A549 (cell line): ENCODE measurements at regions not wholly inside any gene's neighbourhood (a gene's known extent, or its start where the extent isn't known, plus 50 kb on each side); places are given as distances from the start of the nearest gene placed in this dataset.

ENCODE experiments used
- ATAC-seq, 2 experiments: fragments of 200-7000 bp in 1 of 2; fragments of >200 bp in 1 of 2; cut with Nextera tagmentation in 1 of 2; cut with Tn5 transposase in 1 of 2; 3 replicates each; pipeline versions ENCODE4 v1.8.0 to v1.9.1; 2018 to 2020; ENCODE audit warnings: mild to moderate bottlenecking in 1 of 2, moderate library complexity in 1 of 2
- CTCF ChIA-PET: fragments of 300-600 bp; sonication (Branson Sonifier 250); formaldehyde crosslinking; extraction: SDS; loops from one replicate; lab custom pipeline; 2021; ENCODE audit warnings: antibody characterized with exemption, inconsistent platforms; lab: Yijun Ruan, JAX
- POLR2A ChIA-PET: fragments of 350-600 bp; formaldehyde crosslinking; extraction: SDS; loops from one replicate; lab custom pipeline; 2021; ENCODE audit warnings: antibody characterized with exemption, inconsistent platforms; lab: Yijun Ruan, JAX
- DNase-seq, 2 experiments: peaks; one replicate each; pipeline versions ENCODE4 v3.0.0 to v3.0.0-alpha.2; 2011 to 2016; ENCODE audit warnings: low read depth in 1 of 2, low spot score in 1 of 2
- FAIRE-seq: peaks from 2 replicates; lab custom pipeline; 2011; peaks lifted over from hg19 to GRCh38; lab: Jason Lieb, UNC
- H3K27ac ChIP-seq, 2 experiments: fragments of >200 bp; sonication (Bioruptor Twin); formaldehyde crosslinking; 3 replicates each; pipeline ENCODE4 v1.5.1; 2016 to 2017
- H3K4me1 ChIP-seq: fragments of >200 bp; sonication (Bioruptor Twin); formaldehyde crosslinking; 3 replicates; pipeline ENCODE4 v1.6.1; 2016
- H3K4me2 ChIP-seq: fragments of >200 bp; sonication (Bioruptor Twin); formaldehyde crosslinking; 3 replicates; pipeline ENCODE4 v1.6.1; 2016
- H3K4me3 ChIP-seq: fragments of >200 bp; sonication (Bioruptor Twin); formaldehyde crosslinking; 3 replicates; pipeline ENCODE4 v1.5.1; 2016
- H3K9me3 ChIP-seq: fragments of >200 bp; sonication (Bioruptor Twin); formaldehyde crosslinking; 3 replicates; pipeline ENCODE4 v1.6.1; 2016
- BHLHE40 ChIP-seq: IDR thresholded peaks from 2 replicates; pipeline ENCODE4 v1.6.1; 2012; ENCODE audit warnings: low read depth, low read length, inconsistent platforms
- CBX2 ChIP-seq: fragments of 200-600 bp; sonication (generic); IDR thresholded peaks from 2 replicates; pipeline ENCODE4 v1.6.1; 2016; ENCODE audit warnings: low read depth, mild to moderate bottlenecking, borderline replicate concordance
- CEBPB ChIP-seq, 2 experiments: fragments of >200 bp in 1 of 2; sonication (Bioruptor Twin) in 1 of 2; formaldehyde crosslinking in 1 of 2; IDR thresholded peaks; 2 replicates each; pipeline ENCODE4 v1.6.1; 2012 to 2016
- FOSL2 ChIP-seq, 2 experiments: fragments of 450-650 bp in 1 of 2; fragments of >200 bp in 1 of 2; sonication (Bioruptor Twin) in 1 of 2; formaldehyde crosslinking; IDR thresholded peaks; 2 replicates each; pipeline versions ENCODE4 v1.5.0 to v1.6.1; 2016 to 2020; ENCODE audit warnings: mild to moderate bottlenecking in 1 of 2, moderate library complexity in 1 of 2
- HEYL ChIP-seq: fragments of 250-450 bp; sonication (Bioruptor Pico); IDR thresholded peaks from 2 replicates; pipeline ENCODE4 v1.8.0; 2021; ENCODE audit warnings: mild to moderate bottlenecking, moderate library complexity
- JUN ChIP-seq, 2 experiments: fragments of >200 bp; sonication (Bioruptor Twin); formaldehyde crosslinking; IDR thresholded peaks; 2 replicates in 1 of 2; 3 replicates in 1 of 2; pipeline ENCODE4 v1.6.1; 2016 to 2017
- JUNB ChIP-seq: fragments of >200 bp; sonication (Bioruptor Twin); formaldehyde crosslinking; IDR thresholded peaks from 2 replicates; pipeline ENCODE4 v1.6.1; 2016
- KDM1A ChIP-seq: fragments of 200-600 bp; sonication (generic); IDR thresholded peaks from 2 replicates; pipeline ENCODE4 v1.6.1; 2016; ENCODE audit warnings: low read depth, mild to moderate bottlenecking
- KDM5A ChIP-seq: fragments of 200-600 bp; sonication (generic); IDR thresholded peaks from 2 replicates; pipeline ENCODE4 v1.6.1; 2016; ENCODE audit warnings: antibody characterized with exemption, mild to moderate bottlenecking
- NFE2L2 ChIP-seq: fragments of 150-350 bp; conservative IDR thresholded peaks from 2 replicates; pipeline ENCODE4 v1.6.1; 2014; ENCODE audit warnings: low read length
- NR3C1 ChIP-seq: fragments of >200 bp; sonication (Bioruptor Twin); formaldehyde crosslinking; IDR thresholded peaks from 3 replicates; pipeline ENCODE4 v1.6.1; 2017
- PHF8 ChIP-seq: fragments of 200-600 bp; sonication (generic); IDR thresholded peaks from 2 replicates; pipeline ENCODE4 v1.6.1; 2016; ENCODE audit warnings: low read depth, mild to moderate bottlenecking, antibody characterized with exemption, moderate library complexity, borderline replicate concordance
- RAD21 ChIP-seq, 2 experiments: fragments of >200 bp in 1 of 2; sonication (Bioruptor Twin) in 1 of 2; formaldehyde crosslinking in 1 of 2; IDR thresholded peaks in 1 of 2; conservative IDR thresholded peaks in 1 of 2; 2 replicates in 1 of 2; 3 replicates in 1 of 2; pipeline ENCODE4 v1.6.1; 2012 to 2018; ENCODE audit warnings: inconsistent platforms in 1 of 2
- RNF2 ChIP-seq: fragments of 200-600 bp; sonication (generic); IDR thresholded peaks from 2 replicates; pipeline ENCODE4 v1.6.1; 2016; ENCODE audit warnings: low read depth, mild to moderate bottlenecking, antibody characterized with exemption, moderate library complexity, borderline replicate concordance
- TP53 ChIP-seq: fragments of 250-450 bp; sonication (Bioruptor Pico); IDR thresholded peaks from 2 replicates; pipeline ENCODE4 v1.5.0; 2021; ENCODE audit warnings: mild to moderate bottlenecking, moderate library complexity
- ZC3H11A ChIP-seq: fragments of 450-650 bp; IDR thresholded peaks from 2 replicates; pipeline ENCODE4 v1.6.1; 2014; ENCODE audit warnings: antibody characterized with exemption, mild to moderate bottlenecking
- ZNF302 ChIP-seq: fragments of 250-450 bp; sonication (Bioruptor Pico); IDR thresholded peaks from 2 replicates; pipeline ENCODE4 v1.9.0; 2021; ENCODE audit warnings: inconsistent platforms, mild to moderate bottlenecking, moderate library complexity
- ZSCAN20 ChIP-seq: fragments of 250-450 bp; sonication (Bioruptor Pico); IDR thresholded peaks from 2 replicates; pipeline ENCODE4 v1.8.0; 2022; ENCODE audit warnings: mild to moderate bottlenecking, moderate library complexity
- WGBS: methylation state at CpG from one replicate; pipeline ENCODE4 v1.1.6; 2017; ENCODE audit errors: missing lambda C conversion rate; 5-methylcytosine and 5-hydroxymethylcytosine counted together
- TF ChIP-seq, protein P1 (sequence below): fragments of 250-450 bp; sonication (Bioruptor Pico); IDR thresholded peaks from 2 replicates; pipeline ENCODE4 v1.5.0; 2021; ENCODE audit warnings: mild to moderate bottlenecking, moderate library complexity, borderline replicate concordance
- TF ChIP-seq, protein P2 (sequence below): IDR thresholded peaks from 2 replicates; pipeline ENCODE4 v1.6.1; 2012

DNA sequence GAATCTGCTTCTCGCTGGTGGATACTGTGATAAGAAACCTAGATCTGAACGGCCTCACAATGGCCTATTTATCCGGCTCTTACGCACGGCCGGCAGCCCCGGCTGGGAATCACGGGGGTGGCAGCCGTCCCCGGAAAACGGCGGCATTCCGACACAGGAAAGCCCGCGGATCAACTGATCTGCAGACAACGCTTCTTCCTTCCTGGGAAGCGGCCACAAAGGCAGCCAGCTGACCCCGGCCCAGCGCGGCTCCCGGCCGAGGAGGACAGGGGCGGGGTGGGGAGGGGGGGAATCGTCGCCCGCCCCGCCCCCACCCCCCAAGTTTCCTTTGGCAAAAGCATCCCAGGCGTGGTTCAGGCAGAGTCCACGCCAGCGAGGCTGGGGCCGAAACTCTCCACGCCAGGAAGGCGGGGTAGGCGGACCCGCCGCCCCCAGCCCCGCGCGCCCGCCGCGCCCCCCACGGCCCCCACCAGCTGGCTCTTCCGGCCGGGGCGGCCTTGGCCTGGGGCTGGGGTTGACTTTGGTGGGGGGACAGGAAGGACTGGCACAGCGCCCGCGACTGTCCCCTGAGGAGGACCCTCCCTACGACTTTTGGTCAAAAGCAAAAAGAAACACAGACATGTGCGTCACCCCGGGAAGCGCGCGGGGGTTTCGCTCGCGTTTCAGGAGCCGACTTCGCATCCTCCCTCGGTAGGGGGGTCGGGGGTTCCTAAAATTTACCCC, 247.7 kb upstream of the ANKRD55 start:
- TF ChIP-seq NFE2L2 (no peak), JUN (IDR thresholded peaks at IDR 0.05) (0 out of 5 replicates have a peak, but pooled peaks of 1 of the 2 experiments have one; percentile 5), RAD21 (conservative IDR thresholded peaks at IDR 0.05 in 1 of 2, IDR thresholded peaks at IDR 0.05 in 1 of 2) (peak in 1 of 2 experiments; percentile 32; a peak in 2 of 5 replicates), RNF2 (peak; percentile 35; the same call in 1 of the 2 replicates)
- TF ChIP-seq, all 56 proteins: peak for 3
- under 1% methylated on average over 24 of the region's 62 CpGs for WGBS
- ATAC-seq (peak; percentile 60 to 66), DNase-seq (no peak), FAIRE-seq (no peak)
- H3K9me3 ChIP-seq: no peaks in the 10 kb centered on the region
- peaks cover 19% of the 10 kb centered on the region for H3K4me1 ChIP-seq
- H3K27ac ChIP-seq: peak overlapping the region; percentile 78 to 88
- H3K4me2 ChIP-seq: peak overlapping the region; percentile 86
- ChIA-PET POLR2A (no interaction called here), CTCF (interaction anchor here (0.8 to 3.1 kb wide), 4 partner anchors 10 to 210 kb away, joined by 3 to 8 read pairs (median 4); no protein-coding TSS in a partner anchor)
- H3K4me3 ChIP-seq: peak overlapping the region; percentile 71

DNA sequence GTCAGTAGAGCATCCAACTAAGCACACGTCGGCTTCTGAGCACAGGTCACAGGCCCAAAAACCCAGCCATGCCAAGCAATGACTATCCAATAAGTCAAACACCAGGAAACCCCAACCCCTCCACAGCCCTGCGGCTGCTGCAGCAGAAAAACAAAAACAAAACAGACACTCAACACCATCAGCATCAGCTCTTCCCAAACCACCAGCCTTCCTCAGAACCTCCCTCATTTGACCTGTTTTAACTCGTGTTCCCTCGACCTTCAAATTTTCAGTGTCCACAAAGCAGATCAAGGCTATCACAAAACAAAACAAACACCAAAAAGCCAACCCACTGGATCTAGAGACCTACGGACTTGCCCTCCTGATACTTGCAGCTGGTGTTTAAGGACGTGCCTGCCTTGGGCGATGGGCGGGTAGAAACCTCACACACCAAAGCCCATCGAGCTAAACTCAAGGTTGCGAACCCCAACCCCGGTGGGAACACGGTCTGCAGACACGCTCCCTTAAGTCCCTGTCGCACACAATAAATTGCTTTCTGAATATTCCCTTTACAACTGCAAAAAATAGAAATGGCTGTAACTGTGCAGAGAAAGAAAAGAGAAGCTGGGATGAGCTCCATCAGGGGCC, 247.1 kb upstream of the ANKRD55 start:
- TF ChIP-seq, protein P1, sequence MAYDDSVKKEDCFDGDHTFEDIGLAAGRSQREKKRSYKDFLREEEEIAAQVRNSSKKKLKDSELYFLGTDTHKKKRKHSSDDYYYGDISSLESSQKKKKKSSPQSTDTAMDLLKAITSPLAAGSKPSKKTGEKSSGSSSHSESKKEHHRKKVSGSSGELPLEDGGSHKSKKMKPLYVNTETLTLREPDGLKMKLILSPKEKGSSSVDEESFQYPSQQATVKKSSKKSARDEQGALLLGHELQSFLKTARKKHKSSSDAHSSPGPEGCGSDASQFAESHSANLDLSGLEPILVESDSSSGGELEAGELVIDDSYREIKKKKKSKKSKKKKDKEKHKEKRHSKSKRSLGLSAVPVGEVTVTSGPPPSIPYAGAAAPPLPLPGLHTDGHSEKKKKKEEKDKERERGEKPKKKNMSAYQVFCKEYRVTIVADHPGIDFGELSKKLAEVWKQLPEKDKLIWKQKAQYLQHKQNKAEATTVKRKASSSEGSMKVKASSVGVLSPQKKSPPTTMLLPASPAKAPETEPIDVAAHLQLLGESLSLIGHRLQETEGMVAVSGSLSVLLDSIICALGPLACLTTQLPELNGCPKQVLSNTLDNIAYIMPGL: no peak
- TF ChIP-seq NR3C1: no peak
- no peak for TF ChIP-seq JUNB
- no peak for TF ChIP-seq ZNF302 (CRISPR knock-in tag)
- TF ChIP-seq TP53 (CRISPR knock-in tag): no peak
- TF ChIP-seq HEYL (CRISPR knock-in tag): no peak
- TF ChIP-seq CBX2: no peak
- TF ChIP-seq, protein P2, sequence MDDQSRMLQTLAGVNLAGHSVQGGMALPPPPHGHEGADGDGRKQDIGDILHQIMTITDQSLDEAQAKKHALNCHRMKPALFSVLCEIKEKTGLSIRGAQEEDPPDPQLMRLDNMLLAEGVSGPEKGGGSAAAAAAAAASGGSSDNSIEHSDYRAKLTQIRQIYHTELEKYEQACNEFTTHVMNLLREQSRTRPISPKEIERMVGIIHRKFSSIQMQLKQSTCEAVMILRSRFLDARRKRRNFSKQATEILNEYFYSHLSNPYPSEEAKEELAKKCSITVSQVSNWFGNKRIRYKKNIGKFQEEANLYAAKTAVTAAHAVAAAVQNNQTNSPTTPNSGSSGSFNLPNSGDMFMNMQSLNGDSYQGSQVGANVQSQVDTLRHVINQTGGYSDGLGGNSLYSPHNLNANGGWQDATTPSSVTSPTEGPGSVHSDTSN: no peak
- no peak for TF ChIP-seq NFE2L2
- TF ChIP-seq KDM5A: no peak
- no peak for TF ChIP-seq CEBPB (IDR thresholded peaks at IDR 0.05)
- no peak for TF ChIP-seq BHLHE40
- TF ChIP-seq KDM1A: no peak
- TF ChIP-seq ZSCAN20 (CRISPR knock-in tag): no peak
- DNase-seq: no peak
- WGBS: 79% methylated on average over 15 of the region's 15 CpGs
- no peaks in the 10 kb centered on the region for H3K9me3 ChIP-seq
- peak overlapping the region; percentile 86 for H3K4me2 ChIP-seq
- peak overlapping the region; percentile 78 to 88 for H3K27ac ChIP-seq
- ChIA-PET POLR2A (no interaction called here), CTCF (interaction anchor here (3.1 kb wide), 1 partner anchor 11 kb away, joined by 8 read pairs; no protein-coding TSS in a partner anchor)
- no peak for FAIRE-seq
- peaks cover 22% of the 10 kb centered on the region for H3K4me1 ChIP-seq
- H3K4me3 ChIP-seq: peak overlapping the region; percentile 71
- no peak; a peak in 2 of 6 replicates for ATAC-seq

DNA sequence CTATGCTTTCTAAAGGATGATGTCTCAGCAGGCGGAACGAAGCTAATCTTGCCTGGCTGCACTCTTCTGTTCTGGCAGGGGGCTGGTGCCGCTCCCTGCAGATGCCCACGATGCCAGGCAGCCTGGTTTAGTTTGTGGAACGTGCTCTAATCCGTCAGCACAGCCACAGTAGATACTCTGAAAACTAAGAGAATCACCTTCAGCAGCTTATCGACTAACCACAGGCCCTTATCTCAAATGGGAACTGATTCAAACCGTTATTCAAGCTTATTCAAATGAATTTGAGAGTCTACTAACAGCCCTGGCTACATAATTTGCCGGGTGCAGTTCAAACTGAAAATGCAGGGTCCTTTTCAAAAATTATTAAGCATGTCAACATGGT, 246.6 kb upstream of the ANKRD55 start:
- Histone ChIP-seq H3K4me1 (peaks cover 22% of the 10 kb centered on the region), H3K4me2 (no peak overlapping the region), H3K9me3 (no peaks in the 10 kb centered on the region), H3K27ac (no peak overlapping the region), H3K4me3 (no peak overlapping the region)
- TF ChIP-seq FOSL2 (IDR thresholded peaks at IDR 0.05) (no peak), FOSL2 (CRISPR knock-in tag; IDR thresholded peaks at IDR 0.05) (no peak), ZC3H11A (no peak), PHF8 (no peak)
- POLR2A ChIA-PET: no interaction called here
- WGBS: 88% methylated on average over 9 of the region's 9 CpGs
- FAIRE-seq: no peak
- ATAC-seq: no peak
- CTCF ChIA-PET: interaction anchor here (0.9 to 3.1 kb wide), 3 partner anchors 11 to 208 kb away, joined by 3 to 8 read pairs (median 4); no protein-coding TSS in a partner anchor
- no peak for DNase-seq
